H1 (cell line): ENCODE measurements at regions not wholly inside any gene's neighbourhood (a gene's known extent, or its start where the extent isn't known, plus 50 kb on each side); places are given as distances from the start of the nearest gene placed in this dataset.
A peak's percentile ranks its signal among the peaks of the same experiment; 100 is the strongest.

Experiments used
- CTCF ChIA-PET: fragments of 300-600 bp; sonication (Branson Sonifier 250); formaldehyde crosslinking; loops from one replicate; lab custom pipeline; 2021; ENCODE audit not compliant: partially characterized antibody; lab: Charles Lee
- POLR2A ChIA-PET: fragments of 300-600 bp; sonication (Branson Sonifier 250); formaldehyde crosslinking; loops from one replicate; lab custom pipeline; 2021; ENCODE audit warnings: inconsistent platforms; ENCODE audit not compliant: partially characterized antibody; lab: Charles Lee
- DNase-seq, 2 experiments: peaks; one replicate each; pipeline versions ENCODE4 v3.0.0 to v3.0.0-alpha.2; 2010 to 2022; ENCODE audit warnings: low spot score in 2 of 2, low read depth in 1 of 2, mixed read lengths in 1 of 2
- FAIRE-seq: peaks from 2 replicates; lab custom pipeline; 2011; peaks lifted over from hg19 to GRCh38; lab: Jason Lieb, UNC
- H2AFZ ChIP-seq: 2 replicates; pipeline ENCODE4 v1.8.1; 2012; ENCODE audit warnings: low read length, inconsistent platforms
- H2AK5ac ChIP-seq: 2 replicates; pipeline ENCODE4 v1.6.1; 2013; ENCODE audit warnings: low read depth, low read length
- H2BK120ac ChIP-seq: replicated peaks from 2 replicates; pipeline ENCODE3; 2013; ENCODE audit warnings: low read depth, low read length, inconsistent platforms
- H2BK12ac ChIP-seq: 2 replicates; pipeline ENCODE4 v1.6.1; 2013; ENCODE audit warnings: low read depth, low read length
- H2BK15ac ChIP-seq: 2 replicates; pipeline ENCODE4 v1.6.1; 2013; ENCODE audit warnings: low read length
- H2BK20ac ChIP-seq: 2 replicates; pipeline ENCODE4 v1.6.1; 2013; ENCODE audit warnings: low read length
- H2BK5ac ChIP-seq: 2 replicates; pipeline ENCODE4 v1.6.1; 2013; ENCODE audit warnings: low read depth, low read length
- H3K14ac ChIP-seq: 2 replicates; pipeline ENCODE4 v1.6.1; 2013; ENCODE audit warnings: inconsistent platforms; ENCODE audit not compliant: insufficient read length
- H3K18ac ChIP-seq: 2 replicates; pipeline ENCODE4 v1.6.1; 2013; ENCODE audit warnings: low read length; ENCODE audit errors: extremely low read depth
- H3K23ac ChIP-seq: 2 replicates; pipeline ENCODE4 v1.6.1; 2013; ENCODE audit warnings: inconsistent platforms; ENCODE audit not compliant: insufficient read length
- H3K23me2 ChIP-seq: 2 replicates; pipeline ENCODE4 v1.6.1; 2013; ENCODE audit warnings: low read depth, low read length
- H3K27ac ChIP-seq: 2 replicates; pipeline ENCODE4 v1.6.1; 2011; ENCODE audit warnings: low read depth, low read length, inconsistent platforms
- H3K27me3 ChIP-seq, 4 experiments: replicated peaks in 1 of 4; 1 replicate in 1 of 4; 2 replicates in 3 of 4; pipeline versions ENCODE4 v1.6.1 to v1.8.1; 2011 to 2013; ENCODE audit warnings: low read length in 3 of 4, mild to moderate bottlenecking in 3 of 4, inconsistent platforms in 2 of 4, mixed read lengths in 2 of 4, moderate library complexity in 1 of 4; ENCODE audit not compliant: control insufficient read depth in 3 of 4, insufficient read depth in 3 of 4; ENCODE audit errors: extremely low read depth in 1 of 4
- H3K36me3 ChIP-seq, 4 experiments: 2 replicates each; pipeline versions ENCODE4 v1.6.1 to v1.8.1; 2011 to 2013; ENCODE audit warnings: mild to moderate bottlenecking in 4 of 4, low read length in 3 of 4, moderate library complexity in 2 of 4, control low read depth in 1 of 4, inconsistent platforms in 1 of 4; ENCODE audit not compliant: insufficient read depth in 4 of 4, control insufficient read depth in 2 of 4
- H3K4ac ChIP-seq: replicated peaks from 2 replicates; pipeline ENCODE3; 2013; ENCODE audit warnings: low read length, low read depth, mixed read lengths, inconsistent platforms; ENCODE audit not compliant: insufficient read length
- H3K4me1 ChIP-seq, 4 experiments: replicated peaks in 1 of 4; 1 replicate in 1 of 4; 2 replicates in 3 of 4; pipeline versions ENCODE4 v1.6.1 to v1.8.1; 2011 to 2013; ENCODE audit warnings: low read length in 3 of 4, inconsistent platforms in 2 of 4, mixed read lengths in 1 of 4; ENCODE audit not compliant: insufficient read depth in 4 of 4, control insufficient read depth in 3 of 4
- H3K4me2 ChIP-seq, 2 experiments: 2 replicates each; pipeline versions ENCODE4 v1.6.1 to v1.8.1; 2011 to 2013; ENCODE audit warnings: low read depth in 2 of 2, low read length in 2 of 2, control low read depth in 1 of 2, inconsistent platforms in 1 of 2, mild to moderate bottlenecking in 1 of 2; ENCODE audit not compliant: insufficient read depth in 1 of 2
- H3K4me3 ChIP-seq, 4 experiments: fragments of 200-600, 300-600 bp in 1 of 4; sonication (generic), shearing (Covaris generic), sonication (Bioruptor Twin) in 1 of 4; 2 replicates each; pipeline versions ENCODE4 v1.5.1 to v1.8.1; 2011 to 2016; ENCODE audit warnings: low read length in 4 of 4, low read depth in 3 of 4, control low read depth in 2 of 4, inconsistent platforms in 2 of 4, mild to moderate bottlenecking in 2 of 4, mixed read lengths in 1 of 4, moderate library complexity in 1 of 4; ENCODE audit not compliant: insufficient read depth in 2 of 4; ENCODE audit errors: extremely low read depth in 1 of 4
- H3K56ac ChIP-seq: replicated peaks from 2 replicates; pipeline ENCODE3; 2013; ENCODE audit warnings: low read depth, mild to moderate bottlenecking, mixed read lengths, low read length, inconsistent platforms; ENCODE audit not compliant: insufficient read length
- H3K79me1 ChIP-seq: 2 replicates; pipeline ENCODE4 v1.6.1; 2013; ENCODE audit warnings: low read depth, low read length, control low read depth
- H3K79me2 ChIP-seq, 2 experiments: 2 replicates each; pipeline versions ENCODE4 v1.6.1 to v1.8.1; 2012 to 2013; ENCODE audit warnings: low read length in 2 of 2, mild to moderate bottlenecking in 2 of 2, inconsistent platforms in 1 of 2; ENCODE audit not compliant: insufficient read depth in 2 of 2, control insufficient read depth in 1 of 2
- H3K9ac ChIP-seq, 4 experiments: replicated peaks in 1 of 4; 1 replicate in 1 of 4; 2 replicates in 3 of 4; pipeline versions ENCODE4 v1.6.1 to v1.8.1; 2011 to 2013; ENCODE audit warnings: low read depth in 3 of 4, low read length in 3 of 4, control low read depth in 2 of 4, mild to moderate bottlenecking in 2 of 4, moderate library complexity in 2 of 4, inconsistent platforms in 1 of 4; ENCODE audit errors: extremely low read depth in 1 of 4
- H3K9me3 ChIP-seq, 2 experiments: 2 replicates each; pipeline versions ENCODE4 v1.6.1 to v1.8.1; 2012 to 2013; ENCODE audit warnings: mild to moderate bottlenecking in 2 of 2, moderate library complexity in 2 of 2, control low read depth in 1 of 2, inconsistent platforms in 1 of 2, low read depth in 1 of 2, low read length in 1 of 2, mixed read lengths in 1 of 2; ENCODE audit not compliant: insufficient read depth in 2 of 2
- H4K20me1 ChIP-seq, 2 experiments: replicated peaks in 1 of 2; 2 replicates each; pipeline versions ENCODE3 to v1.8.1; 2011 to 2013; ENCODE audit warnings: inconsistent platforms in 2 of 2, low read length in 2 of 2, mild to moderate bottlenecking in 1 of 2; ENCODE audit not compliant: insufficient read depth in 2 of 2, control insufficient read depth in 1 of 2
- H4K5ac ChIP-seq: 2 replicates; pipeline ENCODE4 v1.6.1; 2013; ENCODE audit warnings: low read length, low read depth, mixed read lengths, inconsistent platforms; ENCODE audit not compliant: insufficient read length
- H4K8ac ChIP-seq: 2 replicates; pipeline ENCODE4 v1.8.0; 2013; ENCODE audit warnings: mild to moderate bottlenecking, moderate library complexity, low read length, inconsistent platforms; ENCODE audit not compliant: insufficient read depth; ENCODE audit errors: extremely low read depth
- H4K91ac ChIP-seq: replicated peaks from 2 replicates; pipeline ENCODE3; 2013; ENCODE audit warnings: low read length, mixed read lengths, inconsistent platforms; ENCODE audit not compliant: insufficient read length
- ASH2L ChIP-seq: fragments of 200-600, 300-600 bp; sonication (generic); IDR thresholded peaks from one replicate; pipeline ENCODE4 v1.7.1; 2017; ENCODE audit warnings: low read length
- KDM5A ChIP-seq: fragments of 200-600 bp; IDR thresholded peaks from 2 replicates; pipeline ENCODE4 v1.7.1; 2012; ENCODE audit warnings: mild to moderate bottlenecking, low read length, inconsistent platforms, mixed read lengths
- POU5F1 ChIP-seq: IDR thresholded peaks from 2 replicates; pipeline ENCODE4 v1.6.1; 2011; ENCODE audit warnings: low read depth, mild to moderate bottlenecking, low read length, moderate library complexity
- SP1 ChIP-seq: IDR thresholded peaks from 2 replicates; pipeline ENCODE4 v1.6.1; 2011; ENCODE audit warnings: low read depth, low read length
- SP4 ChIP-seq: IDR thresholded peaks from 2 replicates; pipeline ENCODE4 v1.6.1; 2012; ENCODE audit warnings: low read length, inconsistent platforms
- TAF7 ChIP-seq: optimal IDR thresholded peaks from 2 replicates; pipeline ENCODE3; 2011; ENCODE audit warnings: low read depth, mild to moderate bottlenecking, inconsistent platforms, low read length, moderate library complexity, borderline replicate concordance
- WGBS, 2 experiments: shearing (Covaris generic) in 1 of 2; methylation state at CpG; one replicate each; pipeline versions ENCODE4 v1.1.6 to v1.1.7; 2013 to 2015; ENCODE audit warnings: low lambda C conversion rate in 2 of 2, mixed read lengths in 2 of 2, inconsistent platforms in 1 of 2, low coverage in 1 of 2, missing lambda C conversion rate in 1 of 2; ENCODE audit not compliant: insufficient replicate concordance in 2 of 2, insufficient coverage in 1 of 2, insufficient read length in 1 of 2; ENCODE audit errors: extremely low coverage in 1 of 2, missing lambda C conversion rate in 1 of 2; 5-methylcytosine and 5-hydroxymethylcytosine counted together

DNA sequence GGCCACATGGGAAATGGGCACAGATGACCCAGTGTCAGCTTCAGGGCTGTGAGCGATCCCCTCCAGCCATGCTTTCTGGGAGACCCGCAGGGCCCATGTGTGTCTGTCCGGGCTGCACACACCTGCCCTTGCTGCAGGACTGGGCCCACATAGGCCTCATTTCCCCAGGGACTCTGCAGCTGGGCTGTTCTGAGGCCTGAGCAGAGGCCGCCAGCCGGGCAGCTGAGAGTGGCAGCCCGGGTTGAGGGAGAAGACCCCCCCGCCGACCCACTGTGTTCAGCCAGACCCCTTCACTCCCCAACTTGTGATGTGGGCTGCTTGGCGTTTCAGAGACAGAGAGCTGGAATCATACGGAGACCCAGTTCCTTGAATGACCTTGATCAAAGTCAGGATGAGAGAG, 50.1 kb upstream of the DPYSL4 start:
- Histone ChIP-seq H2BK15ac (no peak overlapping the region), H3K36me3 (no peaks in the 10 kb centered on the region), H3K23ac (no peak overlapping the region)
- no peak for TF ChIP-seq SP4
- no peak for TF ChIP-seq TAF7
- TF ChIP-seq ASH2L: no peak
- no peak for TF ChIP-seq POU5F1
- TF ChIP-seq KDM5A: no peak
- TF ChIP-seq SP1: no peak
- TF ChIP-seq, all 59 proteins: peak for 0
- Histone ChIP-seq H3K79me2 (no peaks in the 10 kb centered on the region), H2AFZ (no peak overlapping the region), H3K14ac (no peak overlapping the region), H2BK12ac (no peak overlapping the region), H3K4me1 (peaks cover 0 to 3% (median 0%) of the 10 kb centered on the region in 4 experiments; a peak in 1 of 7 replicates), H3K9me3 (no peaks in the 10 kb centered on the region), H3K56ac (no peak overlapping the region), H2BK5ac (no peak overlapping the region), H3K4me3 (no peak overlapping the region), H3K27me3 (no peaks in the 10 kb centered on the region), H3K23me2 (peaks cover 6% of the 10 kb centered on the region; the same call in 1 of the 2 replicates), H3K79me1 (no peaks in the 10 kb centered on the region; the same call in 1 of the 2 replicates), H3K18ac (no peak overlapping the region), H3K27ac (no peak overlapping the region), H2BK120ac (no peak overlapping the region), H4K8ac (peak overlapping the region; percentile 66; the same call in 1 of the 2 replicates), H3K4ac (no peak overlapping the region), H2BK20ac (no peak overlapping the region), H2AK5ac (no peak overlapping the region), H3K9ac (no peak overlapping the region), H4K91ac (no peak overlapping the region), H4K20me1 (peaks cover 0 to 4% of the 10 kb centered on the region in 2 experiments), H4K5ac (no peak overlapping the region), H3K4me2 (no peak overlapping the region)
- no peak for FAIRE-seq
- 94% methylated on average over 8 of the region's 10 CpGs; no CpG with 5 or more reads in 1 of the 2 experiments for WGBS, 2 experiments
- ChIA-PET POLR2A (no interaction called here), CTCF (no interaction called here)
- no peak for DNase-seq
